Naive thymus-derived CD8-positive, alpha-beta T cell (primary cell): ENCODE measurements at regions not wholly inside any gene's neighbourhood (a gene's known extent, or its start where the extent isn't known, plus 50 kb on each side); places are given as distances from the start of the nearest gene placed in this dataset.

Source experiments
- ATAC-seq, 2 donors: fragments of 150-1000 bp; cut with Tn5 transposase in 1 of 2; sonication (Bioruptor Pico), chemical (Tn5 transposase) in 1 of 2; 1 replicate in 1 of 2; 2 replicates in 1 of 2; pipeline ENCODE4 v1.10.0; 2021; ENCODE audit warnings: mild to moderate bottlenecking in 2 of 2, moderate library complexity in 2 of 2
- POLR2A ChIA-PET: fragments of 350-600 bp; sonication (Branson Sonifier 250); formaldehyde crosslinking; loops from one replicate; lab custom pipeline; 2021; ENCODE audit warnings: antibody characterized with exemption; lab: Charles Lee
- DNase-seq, 10 donors: peaks; one replicate each; pipeline versions ENCODE4 v3.0.0 to v3.0.0-alpha.2; 2020 to 2022
- H3K27ac Mint-ChIP-seq, 10 donors: one replicate each; pipeline ENCODE4 v1.8.0; 2020 to 2022; ENCODE audit warnings: mild to moderate bottlenecking in 10 of 10, mixed read lengths in 10 of 10, moderate library complexity in 4 of 10, inconsistent platforms in 1 of 10
- H3K27me3 Mint-ChIP-seq, 5 donors: one replicate each; pipeline ENCODE4 v1.8.0; 2021 to 2022; ENCODE audit warnings: mixed read lengths in 5 of 5
- H3K36me3 Mint-ChIP-seq, 3 donors: one replicate each; pipeline ENCODE4 v1.8.0; 2020 to 2022; ENCODE audit warnings: mixed read lengths in 3 of 3, mild to moderate bottlenecking in 2 of 3, inconsistent platforms in 1 of 3
- H3K4me1 Mint-ChIP-seq, 4 donors: one replicate each; pipeline ENCODE4 v1.8.0; 2021 to 2022; ENCODE audit warnings: mixed read lengths in 4 of 4
- H3K4me3 Mint-ChIP-seq, 10 donors: one replicate each; pipeline ENCODE4 v1.8.0; 2020 to 2022; ENCODE audit warnings: mild to moderate bottlenecking in 10 of 10, mixed read lengths in 10 of 10, moderate library complexity in 6 of 10, inconsistent platforms in 1 of 10
- H3K9me3 Mint-ChIP-seq, 9 donors: one replicate each; pipeline ENCODE4 v1.8.0; 2020 to 2022; ENCODE audit warnings: mixed read lengths in 9 of 9, mild to moderate bottlenecking in 3 of 9, inconsistent platforms in 1 of 9, moderate library complexity in 1 of 9

- DNase-seq, result no peak
- Mint-ChIP-seq H3K27ac (no peak overlapping the region), H3K9me3 (no peaks in the 10 kb centered on the region), H3K27me3 (peaks cover 0 to 16% (median 0%) of the 10 kb centered on the region in 5 donors), H3K36me3 (no peaks in the 10 kb centered on the region), H3K4me1 (peaks cover 0 to 2% (median 0%) of the 10 kb centered on the region in 4 donors), H3K4me3 (no peak overlapping the region)
- POLR2A ChIA-PET, result no interaction called here
- no peak for ATAC-seq
These were observed 418.2 kb upstream of the ZEB2 start for GRCh38 chr2:144937910-144938709.

GRCh38 chr2:144937066-144937465 is 417.1 kb upstream of the ZEB2 start:
- Mint-ChIP-seq H3K9me3 (no peaks in the 10 kb centered on the region), H3K4me1 (peaks cover 0 to 2% (median 0%) of the 10 kb centered on the region in 4 donors), H3K27ac (no peak overlapping the region), H3K36me3 (no peaks in the 10 kb centered on the region), H3K27me3 (peaks cover 0 to 16% (median 0%) of the 10 kb centered on the region in 5 donors), H3K4me3 (no peak overlapping the region)
- POLR2A ChIA-PET, result no interaction called here
- ATAC-seq, result no peak
- DNase-seq, result no peak

DNA sequence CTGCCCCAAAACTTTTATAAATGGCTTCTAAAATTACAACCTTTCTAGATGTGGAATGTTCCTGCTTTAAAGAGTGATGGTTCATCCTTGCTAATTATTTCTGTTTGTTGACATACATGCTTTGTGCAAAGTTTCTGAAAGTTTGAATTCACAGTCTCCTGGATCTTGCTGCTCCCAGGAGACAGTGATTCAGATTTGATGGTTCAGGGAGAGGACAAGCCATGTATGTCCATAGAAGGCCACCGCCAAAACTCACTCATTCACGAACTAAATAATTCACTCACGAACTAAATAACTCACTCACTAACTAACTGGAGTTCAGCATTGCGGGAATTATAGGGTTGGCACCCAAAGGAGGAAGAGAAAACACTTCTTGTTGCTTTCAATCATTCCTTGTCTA is 416.5 kb upstream of the ZEB2 start:
- Mint-ChIP-seq H3K4me3 (no peak overlapping the region), H3K27me3 (peaks cover 0 to 16% (median 0%) of the 10 kb centered on the region in 5 donors), H3K9me3 (no peaks in the 10 kb centered on the region), H3K36me3 (no peaks in the 10 kb centered on the region), H3K27ac (no peak overlapping the region), H3K4me1 (peaks cover 0 to 2% (median 0%) of the 10 kb centered on the region in 4 donors)
- POLR2A ChIA-PET, result no interaction called here
- no peak for ATAC-seq
- DNase-seq, result no peak

GRCh38 chr2:144935736-144936135 is 415.8 kb upstream of the ZEB2 start:
- H3K4me3 Mint-ChIP-seq, result no peak overlapping the region
- H3K4me1 Mint-ChIP-seq, result peaks cover 0 to 2% (median 0%) of the 10 kb centered on the region in 4 donors
- H3K36me3 Mint-ChIP-seq, result no peaks in the 10 kb centered on the region
- no peaks in the 10 kb centered on the region for H3K9me3 Mint-ChIP-seq
- POLR2A ChIA-PET, result no interaction called here
- H3K27ac Mint-ChIP-seq, result no peak overlapping the region
- DNase-seq (no peak), ATAC-seq (no peak)
- peaks cover 0 to 12% (median 0%) of the 10 kb centered on the region in 5 donors for H3K27me3 Mint-ChIP-seq

DNA sequence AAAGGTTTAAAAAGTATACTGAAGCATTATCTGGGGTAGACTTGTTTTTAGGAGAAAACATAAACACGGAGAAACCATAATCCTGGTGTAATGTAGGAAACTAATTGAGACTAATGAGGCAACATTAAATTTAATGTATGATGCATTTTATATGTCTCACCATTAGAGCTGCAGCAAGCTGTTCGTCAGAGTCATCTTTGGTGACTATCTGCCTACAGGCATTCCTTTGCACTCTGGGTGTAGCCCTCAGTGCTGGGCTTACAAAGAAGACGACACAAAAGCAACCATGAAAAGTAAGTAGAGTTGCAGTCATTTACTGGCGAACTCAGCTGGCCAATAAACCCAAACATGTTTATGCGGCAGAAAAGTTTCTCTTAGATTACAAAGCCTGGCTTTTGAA is 415.3 kb upstream of the ZEB2 start:
- ATAC-seq, result no peak
- peaks cover 0 to 12% (median 0%) of the 10 kb centered on the region in 5 donors for H3K27me3 Mint-ChIP-seq
- no peaks in the 10 kb centered on the region for H3K36me3 Mint-ChIP-seq
- peaks cover 0 to 2% (median 0%) of the 10 kb centered on the region in 4 donors for H3K4me1 Mint-ChIP-seq
- no peak overlapping the region for H3K27ac Mint-ChIP-seq
- H3K4me3 Mint-ChIP-seq, result no peak overlapping the region
- DNase-seq, result no peak
- peaks cover 0 to 2% (median 0%) of the 10 kb centered on the region in 9 donors for H3K9me3 Mint-ChIP-seq
- POLR2A ChIA-PET, result no interaction called here

DNA sequence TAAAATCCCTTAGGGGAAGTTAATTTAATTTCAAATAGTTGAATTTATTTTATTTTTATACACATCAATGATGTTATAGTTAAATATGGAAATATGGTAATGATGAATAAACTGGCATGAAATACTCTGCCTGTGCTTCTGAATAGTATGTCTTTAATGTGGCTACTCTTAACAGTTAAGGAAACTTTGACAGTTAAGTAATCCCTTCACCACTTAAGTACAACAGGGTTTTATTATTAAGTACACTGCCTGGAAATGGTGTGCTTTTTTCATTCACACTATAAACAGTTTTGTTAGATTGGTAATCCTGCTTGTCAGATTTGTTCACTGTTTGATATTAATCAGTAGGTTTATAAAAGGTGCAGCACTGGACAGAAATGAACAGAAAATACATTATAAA is 412.0 kb upstream of the ZEB2 start:
- H3K36me3 Mint-ChIP-seq, result peaks cover 0 to 11% (median 0%) of the 10 kb centered on the region in 3 donors
- no peak overlapping the region for H3K4me3 Mint-ChIP-seq
- peaks cover 0 to 2% (median 0%) of the 10 kb centered on the region in 4 donors for H3K4me1 Mint-ChIP-seq
- peaks cover 4 to 23% (median 13%) of the 10 kb centered on the region in 9 donors for H3K9me3 Mint-ChIP-seq
- H3K27me3 Mint-ChIP-seq, result peaks cover 0 to 9% (median 0%) of the 10 kb centered on the region in 5 donors
- no peak overlapping the region for H3K27ac Mint-ChIP-seq
- ATAC-seq, result no peak
- POLR2A ChIA-PET, result no interaction called here
- no peak for DNase-seq

GRCh38 chr2:144931480-144931879 is 411.6 kb upstream of the ZEB2 start:
- Mint-ChIP-seq H3K27me3 (peaks cover 0 to 9% (median 0%) of the 10 kb centered on the region in 5 donors), H3K27ac (no peak overlapping the region), H3K9me3 (peaks cover 4 to 23% (median 14%) of the 10 kb centered on the region in 9 donors), H3K4me1 (peaks cover 0 to 2% (median 0%) of the 10 kb centered on the region in 4 donors), H3K4me3 (no peak overlapping the region), H3K36me3 (peaks cover 0 to 11% (median 0%) of the 10 kb centered on the region in 3 donors)
- DNase-seq, result no peak
- no peak for ATAC-seq
- POLR2A ChIA-PET, result no interaction called here

DNA sequence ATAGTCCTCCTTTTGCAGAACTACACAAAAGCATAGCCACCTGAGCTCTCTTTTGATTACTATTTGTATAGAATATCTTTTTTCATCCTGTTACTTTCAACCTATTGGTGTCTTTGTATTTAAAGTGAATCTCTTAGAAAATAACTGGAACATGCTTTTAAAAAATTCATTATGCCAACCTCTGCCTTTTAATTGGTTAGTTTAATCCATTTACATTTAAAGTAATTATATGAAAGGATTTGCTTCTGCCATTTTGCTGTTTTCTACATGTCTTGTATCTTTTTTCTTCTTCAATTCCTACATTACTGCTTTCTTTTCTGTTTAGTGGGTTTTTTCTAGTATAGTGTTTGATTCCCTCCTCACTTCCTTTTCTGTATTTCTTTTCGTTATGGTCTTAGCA is 407.5 kb upstream of the ZEB2 start:
- DNase-seq, result no peak
- no peaks in the 10 kb centered on the region for H3K27me3 Mint-ChIP-seq
- POLR2A ChIA-PET, result no interaction called here
- no peak for ATAC-seq
- H3K9me3 Mint-ChIP-seq, result peaks cover 4 to 23% (median 15%) of the 10 kb centered on the region in 9 donors
- H3K4me3 Mint-ChIP-seq, result no peak overlapping the region
- H3K4me1 Mint-ChIP-seq, result peaks cover 0 to 6% (median 0%) of the 10 kb centered on the region in 4 donors
- H3K36me3 Mint-ChIP-seq, result peaks cover 0 to 11% (median 0%) of the 10 kb centered on the region in 3 donors
- no peak overlapping the region for H3K27ac Mint-ChIP-seq

DNA sequence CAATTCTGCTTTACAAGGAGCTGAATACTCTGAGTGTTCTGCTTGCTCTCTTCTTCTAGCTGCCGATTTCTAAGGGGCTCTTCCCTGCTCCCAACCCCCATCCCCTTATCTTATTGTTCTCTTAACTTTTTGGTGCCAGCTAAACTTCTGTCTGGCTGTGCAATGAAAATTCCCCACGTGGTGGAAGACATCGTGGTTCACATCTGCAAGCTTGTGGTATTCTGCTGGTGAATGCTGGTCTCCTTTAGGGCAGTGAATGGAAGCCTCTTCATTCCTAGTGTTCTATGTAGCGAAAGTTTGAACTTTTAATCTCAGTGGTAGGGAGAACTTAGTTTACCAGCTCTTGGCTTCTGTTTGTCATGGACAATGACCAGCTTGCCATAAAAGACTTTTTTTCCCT is 406.0 kb upstream of the ZEB2 start:
- no peak for DNase-seq
- peaks cover 0 to under 1% (median 0%) of the 10 kb centered on the region in 5 donors for H3K27me3 Mint-ChIP-seq
- H3K36me3 Mint-ChIP-seq, result peaks cover 0 to 11% (median 0%) of the 10 kb centered on the region in 3 donors
- H3K4me1 Mint-ChIP-seq, result peaks cover 0 to 7% (median 0%) of the 10 kb centered on the region in 4 donors
- H3K9me3 Mint-ChIP-seq, result peaks cover 4 to 23% (median 15%) of the 10 kb centered on the region in 9 donors
- ATAC-seq, result no peak
- H3K4me3 Mint-ChIP-seq, result no peak overlapping the region
- POLR2A ChIA-PET, result no interaction called here
- H3K27ac Mint-ChIP-seq, result no peak overlapping the region

DNA sequence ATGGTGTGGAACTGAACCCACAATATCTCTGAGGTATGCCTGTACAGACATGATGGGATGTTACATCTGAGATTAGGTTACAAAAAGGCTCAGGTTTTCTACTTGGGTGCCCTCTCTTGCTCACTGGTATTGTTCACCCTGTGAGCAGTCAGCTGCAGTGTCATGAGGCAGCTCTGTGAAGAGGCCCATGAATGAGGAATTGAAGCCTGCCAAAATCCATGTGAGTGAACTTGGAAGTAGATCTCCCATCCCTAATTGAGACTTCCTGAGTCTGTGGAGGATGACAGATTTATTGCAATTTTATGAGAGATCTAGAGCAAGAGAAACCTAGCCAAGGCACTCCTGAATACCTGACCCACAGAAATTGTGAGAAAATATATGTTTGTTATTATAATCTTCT is 404.9 kb upstream of the ZEB2 start:
- Mint-ChIP-seq H3K27me3 (peaks cover 0 to 4% (median 2%) of the 10 kb centered on the region in 5 donors), H3K4me1 (peaks cover 0 to 7% (median 0%) of the 10 kb centered on the region in 4 donors), H3K9me3 (peaks cover 4 to 21% (median 12%) of the 10 kb centered on the region in 9 donors), H3K27ac (no peak overlapping the region), H3K4me3 (no peak overlapping the region), H3K36me3 (peaks cover 0 to 11% (median 0%) of the 10 kb centered on the region in 3 donors)
- POLR2A ChIA-PET, result no interaction called here
- DNase-seq, result no peak
- no peak for ATAC-seq

- no peak for DNase-seq
- Mint-ChIP-seq H3K4me1 (peaks cover 0 to 7% (median 0%) of the 10 kb centered on the region in 4 donors), H3K9me3 (peaks cover 0 to 9% (median 3%) of the 10 kb centered on the region in 9 donors), H3K36me3 (peaks cover 0 to 2% (median 0%) of the 10 kb centered on the region in 3 donors), H3K27me3 (peaks cover 0 to 4% (median 2%) of the 10 kb centered on the region in 5 donors), H3K4me3 (no peak overlapping the region), H3K27ac (no peak overlapping the region)
- no peak for ATAC-seq
- POLR2A ChIA-PET, result no interaction called here
These were observed 402.6 kb upstream of the ZEB2 start for GRCh38 chr2:144922519-144922918.

DNA sequence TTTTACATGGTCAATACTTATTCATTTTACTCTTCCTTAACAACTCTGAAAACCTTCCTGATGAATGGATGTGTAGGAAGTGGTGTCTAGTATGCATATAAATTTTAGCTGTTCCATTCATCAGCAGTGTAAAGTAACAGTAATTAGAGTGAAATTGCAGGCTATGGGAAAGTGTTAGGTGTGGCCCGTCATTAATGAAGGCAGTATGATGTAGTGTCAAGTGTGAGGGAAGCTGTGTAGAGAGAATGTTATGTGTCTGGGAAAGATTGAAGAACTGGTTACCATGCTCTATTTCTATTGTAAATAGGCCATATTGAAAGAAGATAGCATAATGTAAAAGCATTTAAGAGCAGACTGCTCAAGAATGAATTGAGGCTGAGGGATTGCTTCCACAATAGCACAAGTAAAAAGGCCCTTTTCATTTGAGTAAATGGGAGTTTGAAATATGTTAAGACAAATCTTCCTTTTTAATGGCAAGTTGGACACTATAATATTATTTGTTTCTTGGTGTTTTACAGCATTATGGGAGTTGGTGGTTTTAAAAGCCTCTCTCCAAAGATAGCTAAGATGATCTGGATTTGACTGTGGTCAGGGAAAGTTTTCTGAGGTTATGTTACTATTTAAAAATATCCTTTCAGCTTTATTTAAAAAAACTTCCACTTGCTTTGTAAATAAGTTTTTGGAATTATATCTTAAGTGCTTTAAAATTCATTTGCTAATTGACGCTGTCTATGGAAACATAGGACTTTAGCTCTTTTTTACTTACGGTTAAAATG is 401.0 kb upstream of the ZEB2 start:
- no peaks in the 10 kb centered on the region for H3K36me3 Mint-ChIP-seq
- H3K9me3 Mint-ChIP-seq, result peaks cover 0 to 8% (median 0%) of the 10 kb centered on the region in 9 donors
- no peak for DNase-seq
- no peak for ATAC-seq
- peaks cover 0 to 7% (median 0%) of the 10 kb centered on the region in 4 donors for H3K4me1 Mint-ChIP-seq
- no peak overlapping the region for H3K4me3 Mint-ChIP-seq
- no peak overlapping the region for H3K27ac Mint-ChIP-seq
- POLR2A ChIA-PET, result no interaction called here
- peaks cover 0 to 4% (median 2%) of the 10 kb centered on the region in 5 donors for H3K27me3 Mint-ChIP-seq
